ENCODE measurements at regions not wholly inside any gene's neighbourhood (a gene's known extent, or its start where the extent isn't known, plus 50 kb on each side); places are given as distances from the start of the nearest gene placed in this dataset.

DNA sequence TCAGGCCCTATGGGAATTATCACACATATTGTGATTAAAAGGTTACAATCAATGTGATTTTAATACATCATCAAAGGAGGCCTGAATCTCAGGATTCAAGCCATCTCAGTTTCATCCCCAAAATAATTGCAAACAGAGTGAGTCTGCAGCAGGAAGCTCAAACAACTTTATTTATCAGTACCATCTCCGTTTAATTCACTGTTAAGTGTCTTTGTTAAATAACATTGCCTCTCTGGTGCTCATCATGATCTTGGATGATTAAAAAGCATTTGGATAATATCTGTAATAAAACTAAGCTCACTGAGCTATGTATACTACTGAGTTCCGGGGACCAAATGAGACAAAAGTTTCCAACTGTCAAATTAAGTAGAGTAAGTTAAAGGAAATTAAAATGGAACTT, 817.8 kb upstream of the CNTNAP5 start:
- TF ChIP-seq, protein P1, sequence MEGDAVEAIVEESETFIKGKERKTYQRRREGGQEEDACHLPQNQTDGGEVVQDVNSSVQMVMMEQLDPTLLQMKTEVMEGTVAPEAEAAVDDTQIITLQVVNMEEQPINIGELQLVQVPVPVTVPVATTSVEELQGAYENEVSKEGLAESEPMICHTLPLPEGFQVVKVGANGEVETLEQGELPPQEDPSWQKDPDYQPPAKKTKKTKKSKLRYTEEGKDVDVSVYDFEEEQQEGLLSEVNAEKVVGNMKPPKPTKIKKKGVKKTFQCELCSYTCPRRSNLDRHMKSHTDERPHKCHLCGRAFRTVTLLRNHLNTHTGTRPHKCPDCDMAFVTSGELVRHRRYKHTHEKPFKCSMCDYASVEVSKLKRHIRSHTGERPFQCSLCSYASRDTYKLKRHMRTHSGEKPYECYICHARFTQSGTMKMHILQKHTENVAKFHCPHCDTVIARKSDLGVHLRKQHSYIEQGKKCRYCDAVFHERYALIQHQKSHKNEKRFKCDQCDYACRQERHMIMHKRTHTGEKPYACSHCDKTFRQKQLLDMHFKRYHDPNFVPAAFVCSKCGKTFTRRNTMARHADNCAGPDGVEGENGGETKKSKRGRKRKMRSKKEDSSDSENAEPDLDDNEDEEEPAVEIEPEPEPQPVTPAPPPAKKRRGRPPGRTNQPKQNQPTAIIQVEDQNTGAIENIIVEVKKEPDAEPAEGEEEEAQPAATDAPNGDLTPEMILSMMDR (IDR thresholded peaks at IDR 0.05), result no peak
- TF ChIP-seq POLR2A (IDR thresholded peaks at IDR 0.05), result no peak

All from esophagus squamous epithelium (tissue), 4 donors.